ENCODE measurements at regions not wholly inside any gene's neighbourhood (a gene's known extent, or its start where the extent isn't known, plus 50 kb on each side); places are given as distances from the start of the nearest gene placed in this dataset.

DNA sequence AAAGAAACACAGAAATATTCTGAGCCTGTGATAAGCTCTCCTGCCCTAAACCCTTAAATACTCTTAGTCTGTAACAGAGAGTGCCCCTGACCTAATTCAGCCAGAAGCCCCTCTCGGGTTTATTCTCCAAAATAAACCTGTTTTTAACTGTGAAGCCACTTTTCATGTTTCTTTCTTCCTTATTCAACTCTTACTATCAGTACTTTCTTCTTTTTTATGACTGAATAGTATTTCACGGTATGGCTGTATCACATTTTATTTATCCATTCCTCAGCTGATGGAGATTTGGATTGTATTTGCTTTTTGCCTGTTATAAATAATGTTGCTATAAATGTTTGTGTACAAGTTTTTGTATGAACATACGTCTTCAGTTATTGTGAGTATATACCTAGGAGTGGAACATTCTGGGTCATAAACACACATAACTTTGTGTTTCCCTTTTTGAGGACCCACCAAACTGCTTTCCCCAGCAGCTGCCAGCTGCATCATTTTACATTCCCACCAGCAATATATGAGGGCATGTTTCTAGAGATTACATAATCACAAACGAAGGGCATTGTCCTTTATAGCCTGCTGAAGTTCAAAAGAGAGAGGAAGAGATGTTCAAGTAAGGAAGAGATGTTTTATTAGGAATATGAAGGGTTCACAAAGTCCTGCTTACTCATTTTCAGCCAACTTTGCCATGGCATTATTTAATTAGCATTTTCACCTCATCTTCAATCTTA, 199.4 kb upstream of the NUDT4 start:
- H3K27me3 ChIP-seq (ENCODE audit: insufficient read depth, low read length): no peaks in the 10 kb centered on the region
- TF ChIP-seq, protein P1, sequence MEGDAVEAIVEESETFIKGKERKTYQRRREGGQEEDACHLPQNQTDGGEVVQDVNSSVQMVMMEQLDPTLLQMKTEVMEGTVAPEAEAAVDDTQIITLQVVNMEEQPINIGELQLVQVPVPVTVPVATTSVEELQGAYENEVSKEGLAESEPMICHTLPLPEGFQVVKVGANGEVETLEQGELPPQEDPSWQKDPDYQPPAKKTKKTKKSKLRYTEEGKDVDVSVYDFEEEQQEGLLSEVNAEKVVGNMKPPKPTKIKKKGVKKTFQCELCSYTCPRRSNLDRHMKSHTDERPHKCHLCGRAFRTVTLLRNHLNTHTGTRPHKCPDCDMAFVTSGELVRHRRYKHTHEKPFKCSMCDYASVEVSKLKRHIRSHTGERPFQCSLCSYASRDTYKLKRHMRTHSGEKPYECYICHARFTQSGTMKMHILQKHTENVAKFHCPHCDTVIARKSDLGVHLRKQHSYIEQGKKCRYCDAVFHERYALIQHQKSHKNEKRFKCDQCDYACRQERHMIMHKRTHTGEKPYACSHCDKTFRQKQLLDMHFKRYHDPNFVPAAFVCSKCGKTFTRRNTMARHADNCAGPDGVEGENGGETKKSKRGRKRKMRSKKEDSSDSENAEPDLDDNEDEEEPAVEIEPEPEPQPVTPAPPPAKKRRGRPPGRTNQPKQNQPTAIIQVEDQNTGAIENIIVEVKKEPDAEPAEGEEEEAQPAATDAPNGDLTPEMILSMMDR (IDR thresholded peaks at IDR 0.05; ENCODE audit: low read length): no peak
- no peak for TF ChIP-seq EZH2 (IDR thresholded peaks at IDR 0.05; ENCODE audit: borderline replicate concordance, low read length)
- no peaks in the 10 kb centered on the region for H3F3A ChIP-seq (ENCODE audit: insufficient read depth, low read length)
- H3K4me1 ChIP-seq (ENCODE audit: insufficient read depth, low read length, severe bottlenecking): no peaks in the 10 kb centered on the region
- no peak overlapping the region for H3K9ac ChIP-seq (ENCODE audit: low read length)
- no peaks in the 10 kb centered on the region for H4K20me1 ChIP-seq (ENCODE audit: insufficient read depth, low read length)
- no peaks in the 10 kb centered on the region for H3K36me3 ChIP-seq (ENCODE audit: insufficient read depth, low read length)
- no peak overlapping the region for H3K27ac ChIP-seq (ENCODE audit: low read depth, low read length, poor library complexity, severe bottlenecking)
- no peak overlapping the region for H2AFZ ChIP-seq (ENCODE audit: low read length)
- H3K4me2 ChIP-seq (ENCODE audit: low read length): no peak overlapping the region
- H3K79me2 ChIP-seq (ENCODE audit: insufficient read depth, low read length): no peaks in the 10 kb centered on the region
- H3K4me3 ChIP-seq (ENCODE audit: low read depth, low read length, poor library complexity, severe bottlenecking): no peak overlapping the region
- no peaks in the 10 kb centered on the region for H3K9me3 ChIP-seq (ENCODE audit: low read length)
- no peaks in the 10 kb centered on the region for H3K9me2 ChIP-seq (ENCODE audit: low read depth, low read length)

DNA sequence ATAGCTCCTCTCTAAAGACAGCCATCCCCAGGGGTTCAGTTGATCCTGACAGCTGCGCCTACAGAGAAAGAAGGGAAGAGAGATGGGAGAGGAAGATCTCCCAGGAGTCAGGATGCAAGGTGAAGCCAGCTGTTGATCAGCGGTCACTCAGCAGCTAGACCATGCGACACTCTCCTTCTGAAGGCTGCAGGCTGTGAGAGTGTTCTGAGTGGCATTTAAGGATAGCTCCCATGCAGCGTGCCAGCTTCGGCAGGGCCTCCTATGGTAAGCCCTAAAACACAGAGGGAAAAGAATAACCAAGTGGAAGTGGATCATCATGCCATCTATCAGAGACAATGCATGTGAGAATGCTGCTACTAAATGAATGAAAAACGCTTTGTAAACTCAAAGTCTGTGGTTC, 197.9 kb upstream of the NUDT4 start:
- Histone ChIP-seq H3K9me2 (ENCODE audit: low read depth, low read length) (no peaks in the 10 kb centered on the region), H3K36me3 (ENCODE audit: insufficient read depth, low read length) (no peaks in the 10 kb centered on the region), H4K20me1 (ENCODE audit: insufficient read depth, low read length) (no peaks in the 10 kb centered on the region), H3K27me3 (ENCODE audit: insufficient read depth, low read length) (no peaks in the 10 kb centered on the region), H3K4me1 (ENCODE audit: insufficient read depth, low read length, severe bottlenecking) (no peaks in the 10 kb centered on the region), H3K4me2 (ENCODE audit: low read length) (no peak overlapping the region), H3K4me3 (ENCODE audit: low read depth, low read length, poor library complexity, severe bottlenecking) (no peak overlapping the region), H3K27ac (ENCODE audit: low read depth, low read length, poor library complexity, severe bottlenecking) (no peak overlapping the region), H3K9ac (ENCODE audit: low read length) (no peak overlapping the region), H3K9me3 (ENCODE audit: low read length) (no peaks in the 10 kb centered on the region), H3K79me2 (ENCODE audit: insufficient read depth, low read length) (no peaks in the 10 kb centered on the region), H3F3A (ENCODE audit: insufficient read depth, low read length) (no peaks in the 10 kb centered on the region), H2AFZ (ENCODE audit: low read length) (no peak overlapping the region)
- TF ChIP-seq, protein P1 (IDR thresholded peaks at IDR 0.05; ENCODE audit: low read length): no peak
- no peak for TF ChIP-seq EZH2 (IDR thresholded peaks at IDR 0.05; ENCODE audit: borderline replicate concordance, low read length)

GRCh38 chr12:93180566-93180965, 197.2 kb upstream of the NUDT4 start:
- H3K4me3 ChIP-seq (ENCODE audit: low read depth, low read length, poor library complexity, severe bottlenecking): no peak overlapping the region
- H3K79me2 ChIP-seq (ENCODE audit: insufficient read depth, low read length): no peaks in the 10 kb centered on the region
- no peaks in the 10 kb centered on the region for H3K4me1 ChIP-seq (ENCODE audit: insufficient read depth, low read length, severe bottlenecking)
- no peaks in the 10 kb centered on the region for H4K20me1 ChIP-seq (ENCODE audit: insufficient read depth, low read length)
- TF ChIP-seq, protein P1 (IDR thresholded peaks at IDR 0.05; ENCODE audit: low read length): no peak
- TF ChIP-seq EZH2 (IDR thresholded peaks at IDR 0.05; ENCODE audit: borderline replicate concordance, low read length): no peak
- no peak overlapping the region for H3K4me2 ChIP-seq (ENCODE audit: low read length)
- no peaks in the 10 kb centered on the region for H3K9me2 ChIP-seq (ENCODE audit: low read depth, low read length)
- no peaks in the 10 kb centered on the region for H3K36me3 ChIP-seq (ENCODE audit: insufficient read depth, low read length)
- H3K27ac ChIP-seq (ENCODE audit: low read depth, low read length, poor library complexity, severe bottlenecking): no peak overlapping the region
- no peak overlapping the region for H3K9ac ChIP-seq (ENCODE audit: low read length)
- H2AFZ ChIP-seq (ENCODE audit: low read length): no peak overlapping the region
- H3K27me3 ChIP-seq (ENCODE audit: insufficient read depth, low read length): no peaks in the 10 kb centered on the region
- no peaks in the 10 kb centered on the region for H3K9me3 ChIP-seq (ENCODE audit: low read length)
- H3F3A ChIP-seq (ENCODE audit: insufficient read depth, low read length): no peaks in the 10 kb centered on the region
